LNCAP (cell line): ENCODE measurements at regions not wholly inside any gene's neighbourhood (a gene's known extent, or its start where the extent isn't known, plus 50 kb on each side); places are given as distances from the start of the nearest gene placed in this dataset.

Experiments used
- TF ChIP-seq, protein P1 (sequence below): fragments of 450-650 bp; IDR thresholded peaks from 2 replicates; pipeline ENCODE4 v1.5.1; 2017; ENCODE audit warnings: mild to moderate bottlenecking

DNA sequence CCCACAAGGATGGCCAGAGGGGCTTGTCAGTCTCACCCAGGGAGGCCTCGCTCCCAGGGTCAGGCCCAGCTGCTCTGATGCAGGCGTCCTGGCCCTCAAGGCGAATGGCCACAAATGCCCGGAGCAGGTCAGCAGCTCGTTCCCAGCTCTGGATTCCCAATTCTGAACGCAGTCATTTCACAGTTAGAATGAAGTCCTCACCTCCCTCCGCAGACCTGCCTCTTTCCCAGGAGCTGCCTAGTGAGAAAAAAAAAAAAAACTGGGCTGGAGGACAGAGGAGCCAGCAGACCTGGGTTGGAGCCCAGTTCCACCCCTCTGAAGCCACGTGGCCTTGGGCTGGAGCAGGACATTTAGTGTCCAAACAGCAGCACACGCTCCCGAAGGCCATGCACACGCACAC is 62.2 kb upstream of the DIO3 start:
- TF ChIP-seq, protein P1, sequence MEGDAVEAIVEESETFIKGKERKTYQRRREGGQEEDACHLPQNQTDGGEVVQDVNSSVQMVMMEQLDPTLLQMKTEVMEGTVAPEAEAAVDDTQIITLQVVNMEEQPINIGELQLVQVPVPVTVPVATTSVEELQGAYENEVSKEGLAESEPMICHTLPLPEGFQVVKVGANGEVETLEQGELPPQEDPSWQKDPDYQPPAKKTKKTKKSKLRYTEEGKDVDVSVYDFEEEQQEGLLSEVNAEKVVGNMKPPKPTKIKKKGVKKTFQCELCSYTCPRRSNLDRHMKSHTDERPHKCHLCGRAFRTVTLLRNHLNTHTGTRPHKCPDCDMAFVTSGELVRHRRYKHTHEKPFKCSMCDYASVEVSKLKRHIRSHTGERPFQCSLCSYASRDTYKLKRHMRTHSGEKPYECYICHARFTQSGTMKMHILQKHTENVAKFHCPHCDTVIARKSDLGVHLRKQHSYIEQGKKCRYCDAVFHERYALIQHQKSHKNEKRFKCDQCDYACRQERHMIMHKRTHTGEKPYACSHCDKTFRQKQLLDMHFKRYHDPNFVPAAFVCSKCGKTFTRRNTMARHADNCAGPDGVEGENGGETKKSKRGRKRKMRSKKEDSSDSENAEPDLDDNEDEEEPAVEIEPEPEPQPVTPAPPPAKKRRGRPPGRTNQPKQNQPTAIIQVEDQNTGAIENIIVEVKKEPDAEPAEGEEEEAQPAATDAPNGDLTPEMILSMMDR: no peak

DNA sequence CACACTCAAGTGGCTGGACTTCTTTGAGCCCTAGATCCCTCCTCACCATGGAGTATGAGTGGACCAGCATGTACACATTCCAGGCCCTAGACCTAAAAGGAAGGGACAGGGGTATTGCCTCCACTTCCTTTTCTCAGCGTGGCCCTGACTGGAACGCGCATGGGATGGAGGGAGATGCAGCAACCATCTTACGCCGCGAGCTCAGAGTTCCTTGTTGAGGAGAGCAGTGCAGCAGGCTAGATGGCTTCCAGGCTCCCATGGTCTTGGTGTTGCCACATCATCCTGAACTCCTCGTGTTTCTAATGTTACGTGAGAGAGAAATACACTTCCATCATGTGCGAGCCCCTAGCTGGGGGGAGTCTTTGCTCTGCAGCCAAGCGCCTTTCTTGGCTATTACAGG is 61.8 kb upstream of the DIO3 start:
- TF ChIP-seq, protein P1: no peak

DNA sequence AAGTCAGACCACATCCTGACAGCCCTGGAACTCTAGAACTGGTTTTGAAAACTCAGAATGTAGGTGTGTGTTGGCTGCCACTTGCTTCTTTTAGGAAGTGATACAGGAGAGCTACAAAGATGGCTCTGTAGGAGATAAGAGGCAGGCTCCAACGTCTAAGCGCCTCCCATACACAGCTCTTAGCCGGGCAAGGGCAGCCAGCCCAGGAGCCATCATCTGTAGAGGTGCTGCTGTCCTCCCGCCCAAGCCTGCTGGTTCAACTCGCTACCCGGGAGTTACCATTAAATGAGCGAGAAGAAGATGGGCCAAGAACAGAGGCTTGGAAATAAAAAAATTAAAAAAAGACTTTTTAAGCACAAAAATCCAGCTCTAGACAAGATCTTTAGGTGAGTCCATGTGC is 61.2 kb upstream of the DIO3 start:
- TF ChIP-seq, protein P1: no peak

DNA sequence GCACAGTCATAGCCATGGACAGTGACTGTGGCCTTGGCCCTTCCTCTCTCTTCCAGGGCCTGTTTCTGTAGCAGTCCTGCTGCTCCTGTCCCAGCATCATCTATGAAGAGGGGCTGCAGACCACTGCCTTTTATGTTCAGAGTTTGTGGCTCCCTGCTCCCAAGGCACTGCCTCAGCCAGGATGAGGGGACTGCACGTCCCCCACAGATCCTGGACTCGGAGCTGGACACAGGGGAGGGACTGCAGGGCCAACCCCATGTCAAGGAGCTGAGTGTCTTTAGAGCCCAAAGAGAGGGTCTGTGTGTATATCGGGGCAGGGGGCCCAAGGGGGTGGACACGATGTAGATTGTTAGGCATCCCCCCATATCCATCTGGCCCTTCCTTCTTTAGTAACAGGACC is 60.6 kb upstream of the DIO3 start:
- TF ChIP-seq, protein P1: no peak

DNA sequence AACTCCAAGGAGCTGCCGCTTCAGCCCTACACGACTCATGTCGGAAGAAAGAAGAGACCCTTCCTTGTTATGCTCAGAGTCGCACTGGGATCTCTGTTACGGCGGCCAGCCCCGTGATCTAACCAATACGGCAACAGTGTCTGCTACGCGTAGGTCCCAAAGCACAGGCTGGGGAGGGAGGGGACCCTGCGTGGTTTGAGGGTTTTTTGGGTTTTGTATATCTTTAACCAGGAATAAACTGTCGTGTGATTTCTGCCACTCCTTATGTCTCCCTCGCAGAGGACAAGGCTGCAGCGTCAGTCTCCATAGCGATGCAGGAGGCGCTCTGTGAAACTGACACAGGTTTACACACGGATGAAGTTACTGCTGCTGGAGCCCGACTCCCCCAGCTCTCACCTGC is 60.0 kb upstream of the DIO3 start:
- TF ChIP-seq, protein P1: no peak

DNA sequence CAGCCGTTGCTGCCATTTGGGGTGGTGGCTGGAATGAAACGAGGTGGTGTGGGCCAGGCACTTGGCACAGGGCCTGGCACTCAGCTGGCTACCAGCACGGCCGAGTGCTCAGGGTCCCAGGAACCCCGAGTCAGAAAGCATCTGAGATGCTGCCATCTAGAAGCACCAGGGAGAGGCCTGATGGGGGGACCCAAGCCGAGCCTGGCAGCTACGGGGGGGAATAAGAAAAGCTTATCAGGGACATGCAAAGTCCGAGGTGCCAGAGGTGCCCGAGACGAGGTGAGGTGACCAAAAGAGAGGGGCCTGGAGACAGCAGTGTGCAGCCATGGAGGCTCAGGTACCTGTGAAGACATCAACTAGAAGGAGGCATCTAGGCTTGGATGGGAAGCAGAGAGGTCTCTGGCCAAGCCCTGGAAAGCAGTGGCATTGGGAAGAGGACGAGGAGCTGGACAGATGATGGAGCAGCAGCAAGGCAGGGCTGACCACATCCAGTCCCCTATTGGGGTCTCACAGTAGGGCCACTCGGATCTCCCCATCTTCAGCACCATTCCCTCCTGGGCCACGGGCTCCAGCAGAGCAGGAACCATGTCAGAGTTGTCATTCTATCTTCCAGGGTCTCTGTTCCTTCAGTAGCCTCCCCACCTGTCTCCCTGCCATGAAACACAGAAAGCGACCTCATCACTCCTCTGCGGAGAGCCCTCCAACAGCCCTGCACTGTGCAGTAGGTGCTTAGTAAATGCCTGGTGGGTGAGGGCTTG is 59.3 kb upstream of the DIO3 start:
- TF ChIP-seq, protein P1: no peak

DNA sequence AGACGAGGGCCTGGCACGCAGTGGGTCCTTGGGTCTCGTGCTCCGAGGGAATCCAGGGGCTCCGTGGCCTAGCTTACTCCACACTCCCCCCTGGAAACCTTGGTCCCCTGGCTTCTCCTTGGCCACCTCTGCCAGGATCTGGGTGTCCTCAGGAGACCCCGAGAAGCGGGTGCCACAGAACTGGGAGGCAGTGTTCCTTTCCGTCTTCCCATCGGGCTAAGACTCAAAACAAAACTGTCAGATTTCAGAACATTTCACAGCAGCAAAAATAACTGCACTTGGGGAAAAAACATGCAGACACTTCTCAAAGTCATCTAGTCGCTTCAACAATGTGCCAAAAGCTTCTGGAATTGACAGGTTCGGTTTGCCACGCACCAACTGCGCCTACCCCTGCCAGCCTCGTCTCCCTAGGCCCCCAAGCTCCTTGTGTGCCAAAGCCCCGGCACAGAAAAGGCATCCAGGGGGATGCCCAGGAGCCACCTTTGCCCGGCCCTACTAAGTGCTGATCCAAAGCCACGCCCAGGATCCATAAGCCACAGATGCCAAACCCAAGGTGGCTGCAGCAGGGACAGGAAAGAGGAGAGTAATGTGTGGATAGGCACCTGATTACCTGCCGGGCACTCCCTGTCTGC is 58.4 kb upstream of the DIO3 start:
- TF ChIP-seq, protein P1: no peak
